ENCODE measurements at regions not wholly inside any gene's neighbourhood (a gene's known extent, or its start where the extent isn't known, plus 50 kb on each side); places are given as distances from the start of the nearest gene placed in this dataset.
"Not testable (repeated sequence)": the region's sequence is repeated elsewhere in the genome, so short reads cannot be mapped to it uniquely, and the experiment has no call there.

GRCh38 chr18:64372850-64373249 is 224.0 kb upstream of the LINC00305 start:
- TF ChIP-seq CTCF (conservative IDR thresholded peaks at IDR 0.05), result no peak
- TF ChIP-seq ZFX (IDR thresholded peaks at IDR 0.05), result no peak
- no peak overlapping the region for H3K27ac ChIP-seq

DNA sequence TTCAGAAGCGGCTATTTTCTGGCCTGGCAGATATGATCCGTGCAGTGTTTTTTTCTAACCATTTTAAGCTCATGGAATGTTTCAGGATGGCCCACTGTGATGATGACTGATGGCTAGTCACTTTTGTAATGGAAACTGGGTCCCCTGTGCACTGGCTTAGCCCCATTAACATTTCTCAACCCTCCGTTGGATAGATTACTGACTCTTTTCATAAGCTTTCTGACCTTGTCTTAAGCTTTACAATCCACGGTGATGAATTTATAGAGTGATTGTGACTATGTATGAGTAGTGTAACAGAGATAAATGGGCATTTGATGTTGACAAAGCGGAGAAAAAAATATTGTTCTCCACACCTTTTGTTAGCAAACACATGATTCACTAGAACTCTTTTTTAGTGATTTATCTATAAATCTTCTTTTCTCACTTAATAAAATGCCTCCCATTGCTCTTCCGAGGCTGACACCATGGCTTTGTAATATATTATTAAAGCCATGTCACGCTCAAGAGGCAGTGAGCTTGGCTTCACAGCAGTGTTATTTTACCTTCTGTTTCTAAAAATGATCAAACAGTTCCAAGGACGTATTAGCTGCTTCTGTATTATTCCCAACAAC is 221.0 kb upstream of the LINC00305 start:
- H3K27ac ChIP-seq, result not testable (repeated sequence)

- TF ChIP-seq CTCF (conservative IDR thresholded peaks at IDR 0.05) (no peak), ZFX (IDR thresholded peaks at IDR 0.05) (no peak)
- no peak overlapping the region for H3K27ac ChIP-seq
Measured at GRCh38 chr18:64365106-64365505, 216.2 kb upstream of the LINC00305 start.

DNA sequence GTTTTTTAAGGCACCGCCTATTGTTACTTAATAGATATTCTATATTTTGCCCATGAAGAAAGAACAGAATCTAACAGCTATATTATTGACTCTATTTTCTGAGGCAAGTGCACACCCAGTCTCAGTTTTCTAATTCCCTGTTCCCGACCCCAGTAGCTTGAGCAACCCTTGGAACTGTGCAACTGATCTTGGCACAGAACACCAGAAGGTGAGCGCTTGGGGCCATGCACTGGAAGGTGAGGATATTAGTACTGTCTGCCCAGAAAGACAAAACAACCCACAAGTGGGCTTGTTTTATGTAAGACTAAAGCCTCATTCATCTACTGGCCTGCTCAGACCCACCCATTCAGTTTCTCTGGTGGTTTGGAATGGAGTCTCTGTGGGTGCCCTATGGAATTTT is 188.8 kb upstream of the LINC00305 start:
- H3K27ac ChIP-seq, result no peak overlapping the region
- TF ChIP-seq ZFX (IDR thresholded peaks at IDR 0.05) (no peak), CTCF (conservative IDR thresholded peaks at IDR 0.05) (no peak)

- no peak for TF ChIP-seq ZFX (IDR thresholded peaks at IDR 0.05)
- no peak for TF ChIP-seq CTCF (conservative IDR thresholded peaks at IDR 0.05)
- H3K27ac ChIP-seq, result no peak overlapping the region
Measured at GRCh38 chr18:64337018-64337417, 188.1 kb upstream of the LINC00305 start.

DNA sequence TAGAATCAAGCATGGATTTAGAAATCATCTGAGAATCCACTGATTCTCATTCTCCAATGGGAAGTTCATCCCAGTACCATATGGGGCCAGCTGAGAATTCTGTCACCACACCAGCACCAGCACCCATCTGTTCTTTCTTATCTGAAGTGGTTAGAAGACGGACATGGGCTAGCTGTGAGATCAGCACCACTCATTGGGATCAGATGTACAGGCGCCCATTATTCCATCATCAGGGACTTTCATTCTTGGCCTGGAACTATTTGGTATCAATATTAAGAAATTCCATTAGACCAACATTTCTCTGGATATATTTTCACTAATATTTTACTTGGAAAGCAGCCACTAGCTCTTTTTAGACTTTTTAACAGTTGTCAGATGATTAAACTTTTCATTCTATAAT is 185.9 kb upstream of the LINC00305 start:
- TF ChIP-seq CTCF (conservative IDR thresholded peaks at IDR 0.05), result no peak

DNA sequence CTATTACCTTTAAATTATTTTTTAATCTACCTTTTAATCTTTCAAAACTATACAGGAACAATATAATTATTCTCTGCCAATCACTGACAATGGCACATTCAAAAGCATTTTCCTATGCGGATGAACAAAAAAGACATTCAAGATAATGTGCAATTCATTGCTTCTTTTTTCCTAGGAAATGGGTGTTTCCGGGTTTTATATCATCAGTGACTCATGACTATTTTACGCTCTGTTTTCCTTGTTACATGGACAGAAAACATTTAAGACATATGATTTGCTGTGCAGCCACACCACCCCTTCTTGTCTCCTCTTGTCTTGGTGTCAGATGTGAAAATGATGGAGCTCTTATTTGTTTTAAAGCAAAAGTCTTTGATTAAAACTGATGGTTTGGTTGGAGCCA is 184.7 kb upstream of the LINC00305 start:
- no peak overlapping the region for H3K27ac ChIP-seq
- TF ChIP-seq CTCF (conservative IDR thresholded peaks at IDR 0.05), result no peak
- no peak for TF ChIP-seq ZFX (IDR thresholded peaks at IDR 0.05)

More for the DNA sequence above, 185.9 kb upstream of the LINC00305 start:
- H3K27ac ChIP-seq, result no peak overlapping the region

GRCh38 chr18:64332835-64333234 is 183.9 kb upstream of the LINC00305 start:
- H3K27ac ChIP-seq, result no peak overlapping the region
- TF ChIP-seq ZFX (IDR thresholded peaks at IDR 0.05) (no peak), CTCF (conservative IDR thresholded peaks at IDR 0.05) (no peak)
